Urinary bladder (tissue), 3 donors: ENCODE measurements at regions not wholly inside any gene's neighbourhood (a gene's known extent, or its start where the extent isn't known, plus 50 kb on each side); places are given as distances from the start of the nearest gene placed in this dataset.

ENCODE experiments used
- DNase-seq: peaks from one replicate; pipeline ENCODE4 v3.0.0-alpha.2; 2015; ENCODE audit errors: extremely low spot score
- H3K27ac ChIP-seq: one replicate; pipeline ENCODE4 v1.5.1; 2013; ENCODE audit warnings: low read depth, mild to moderate bottlenecking, moderate library complexity
- H3K36me3 ChIP-seq: one replicate; pipeline ENCODE4 v1.6.1; 2013; ENCODE audit warnings: mild to moderate bottlenecking, moderate library complexity; ENCODE audit not compliant: insufficient read depth
- H3K4me1 ChIP-seq: one replicate; pipeline ENCODE4 v1.6.1; 2013; ENCODE audit warnings: mild to moderate bottlenecking, moderate library complexity; ENCODE audit not compliant: insufficient read depth
- H3K4me3 ChIP-seq: one replicate; pipeline ENCODE4 v1.5.1; 2013; ENCODE audit warnings: low read depth, low read length
- WGBS: extraction: QIAGEN DNeasy Blood & Tissue Kit; methylation state at CpG from one replicate; pipeline ENCODE4 v1.1.7; 2013; 5-methylcytosine and 5-hydroxymethylcytosine counted together
- donor health status: healthy with polysubstance abuse.
- donor health status: healthy.

DNA sequence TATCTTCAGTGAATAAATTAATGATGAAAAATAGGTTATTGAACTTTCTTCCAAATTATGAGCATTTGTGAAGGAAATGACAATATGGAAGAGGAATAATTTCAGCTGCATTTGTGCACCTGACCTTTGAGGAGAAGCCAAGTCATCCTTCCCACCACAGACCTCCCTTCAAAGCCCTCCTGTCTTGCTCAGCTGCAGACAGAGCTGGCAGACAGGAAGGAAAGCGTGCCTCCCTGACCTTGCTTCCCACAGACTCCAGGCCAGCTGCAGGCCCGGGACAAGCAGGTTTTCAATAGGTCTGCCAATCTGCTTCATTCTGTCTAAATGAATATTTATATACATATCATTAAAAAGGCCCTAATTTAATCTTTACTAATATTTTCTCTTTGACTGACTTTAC lies 152.9 kb upstream of the RBMS3 start:
- WGBS = 72% methylated on average over 2 of the region's 2 CpGs

DNA sequence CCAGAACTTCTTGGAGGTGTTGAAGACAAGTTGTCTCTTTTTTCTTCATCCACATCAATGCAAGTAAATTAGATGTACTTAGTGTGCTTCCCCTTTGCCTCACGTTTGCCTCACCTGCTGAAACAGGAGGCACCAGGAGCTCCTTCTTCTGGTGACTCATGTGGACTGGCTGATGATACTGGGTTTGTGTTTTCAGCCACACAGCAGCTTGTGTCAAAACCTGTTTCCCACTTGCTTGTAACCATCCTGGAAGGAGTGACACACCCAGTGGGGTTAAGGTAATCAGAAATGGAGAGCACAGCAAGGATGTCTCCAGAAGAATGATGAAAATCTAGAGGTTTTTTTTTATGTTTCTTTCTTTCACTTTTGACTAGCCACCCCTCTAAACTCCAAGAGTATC lies 143.3 kb upstream of the RBMS3 start:
- H3K27ac ChIP-seq = no peak overlapping the region
- WGBS = 84% methylated on average over 1 of the region's 1 CpG
- no peak for DNase-seq
- no peaks in the 10 kb centered on the region for H3K36me3 ChIP-seq
- no peaks in the 10 kb centered on the region for H3K4me1 ChIP-seq
- no peak overlapping the region for H3K4me3 ChIP-seq

More for the DNA sequence above, 152.9 kb upstream of the RBMS3 start:
- no peak for DNase-seq
- no peak overlapping the region for H3K27ac ChIP-seq
- H3K4me3 ChIP-seq = no peak overlapping the region
- no peaks in the 10 kb centered on the region for H3K4me1 ChIP-seq
- no peaks in the 10 kb centered on the region for H3K36me3 ChIP-seq

DNA sequence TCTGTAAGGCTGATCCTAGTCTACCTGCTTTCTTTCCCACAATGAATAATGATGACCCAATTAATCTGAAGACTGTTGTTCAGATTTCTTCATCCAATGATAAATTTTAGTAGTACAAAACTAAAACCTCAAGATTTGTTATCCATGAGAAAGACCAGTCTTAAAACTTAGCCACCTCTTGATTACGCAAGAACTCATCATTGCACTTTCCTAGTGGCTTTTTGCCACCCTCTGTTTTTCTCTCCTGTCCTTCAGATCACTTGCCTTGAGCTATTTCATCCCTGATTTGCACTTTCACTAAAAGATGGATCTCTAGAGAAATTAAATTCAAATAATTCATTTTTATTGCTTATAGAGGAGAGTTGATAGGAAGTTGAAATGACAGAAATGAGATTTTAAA lies 142.7 kb upstream of the RBMS3 start:
- no peak for DNase-seq
- WGBS = 96% methylated on average over 1 of the region's 1 CpG
- no peak overlapping the region for H3K27ac ChIP-seq

DNA sequence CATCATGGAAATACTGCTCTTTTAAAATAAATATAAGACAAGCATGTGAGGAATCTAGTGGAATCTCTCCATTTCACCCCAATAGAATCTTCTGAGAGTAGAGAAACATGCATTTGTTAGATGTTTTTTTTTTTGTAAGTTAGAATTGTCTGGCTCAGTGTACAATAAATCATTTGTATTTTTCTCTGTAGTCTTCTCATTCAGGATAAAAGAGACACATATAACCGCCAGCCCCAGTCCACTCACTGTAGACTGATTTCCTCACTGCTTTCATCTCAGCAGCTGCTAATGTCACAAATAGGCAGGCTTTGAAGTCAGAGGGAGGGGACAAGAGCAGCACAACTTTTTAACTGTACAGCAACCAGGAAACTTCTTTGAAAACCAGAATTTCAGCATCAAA lies 140.2 kb upstream of the RBMS3 start:
- H3K36me3 ChIP-seq = no peaks in the 10 kb centered on the region
- DNase-seq = no peak
- H3K4me1 ChIP-seq = no peaks in the 10 kb centered on the region
- H3K27ac ChIP-seq = no peak overlapping the region
- H3K4me3 ChIP-seq = no peak overlapping the region
- WGBS = 40% methylated on average over 1 of the region's 1 CpG

More for the DNA sequence above, 142.7 kb upstream of the RBMS3 start:
- no peak overlapping the region for H3K4me3 ChIP-seq
- H3K36me3 ChIP-seq = no peaks in the 10 kb centered on the region
- no peaks in the 10 kb centered on the region for H3K4me1 ChIP-seq

DNA sequence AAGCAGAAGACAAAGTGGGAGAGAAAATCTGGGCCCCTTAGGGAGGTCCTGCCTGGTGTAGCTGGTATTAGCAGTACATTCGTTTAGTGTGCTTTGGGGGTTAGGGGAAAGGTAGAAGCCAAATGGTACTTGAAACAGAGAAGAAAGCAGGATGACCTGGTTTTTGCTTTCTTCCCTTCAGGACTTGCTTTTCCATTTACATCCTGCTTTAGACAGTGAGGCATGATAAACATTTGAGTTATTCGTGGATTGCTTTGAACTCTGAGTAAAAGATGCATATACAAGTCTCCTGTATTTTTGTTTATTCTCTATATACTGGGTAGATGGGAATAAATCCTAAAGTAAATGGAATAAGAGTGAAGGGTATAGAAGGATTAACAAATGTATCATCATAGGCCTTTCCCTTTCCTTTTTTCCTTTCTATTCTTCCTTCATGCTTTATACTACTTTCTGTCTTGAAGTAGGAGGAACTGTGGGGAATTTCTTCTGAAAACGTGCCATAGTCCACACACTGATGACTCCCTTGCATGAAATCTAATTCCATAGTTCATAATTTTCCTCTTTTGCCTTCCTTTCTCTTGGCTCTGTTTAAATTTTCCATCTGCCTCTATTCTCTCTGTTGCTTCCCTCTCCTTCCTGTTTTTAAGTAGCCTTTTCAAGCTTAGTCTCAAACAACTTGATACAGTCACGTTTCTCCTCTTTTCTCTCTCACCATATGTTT lies 139.5 kb upstream of the RBMS3 start:
- Histone ChIP-seq H3K36me3 (no peaks in the 10 kb centered on the region), H3K27ac (no peak overlapping the region), H3K4me3 (no peak overlapping the region), H3K4me1 (no peaks in the 10 kb centered on the region)
- 40% methylated on average over 4 of the region's 4 CpGs for WGBS
- no peak for DNase-seq

DNA sequence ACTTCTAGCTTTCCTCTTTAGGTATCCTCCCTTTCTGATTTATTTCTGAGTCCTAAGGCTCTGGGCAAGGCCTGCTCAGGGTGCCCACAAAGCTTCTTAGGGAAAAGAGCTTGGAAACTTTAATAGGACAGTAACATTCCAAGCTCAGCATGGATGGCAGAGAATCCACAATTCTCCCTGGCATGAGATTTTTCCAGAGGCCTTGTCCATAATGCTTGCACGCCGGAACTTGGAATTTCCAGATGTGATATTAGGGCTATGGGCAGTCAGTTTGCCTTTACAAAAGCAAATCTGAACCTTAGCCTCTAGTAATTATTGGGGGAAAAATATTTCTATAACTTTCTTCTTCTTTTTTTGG lies 139.0 kb upstream of the RBMS3 start:
- 73% methylated on average over 2 of the region's 2 CpGs for WGBS
- no peak for DNase-seq
- Histone ChIP-seq H3K4me3 (no peak overlapping the region), H3K36me3 (no peaks in the 10 kb centered on the region), H3K4me1 (no peaks in the 10 kb centered on the region), H3K27ac (no peak overlapping the region)

DNA sequence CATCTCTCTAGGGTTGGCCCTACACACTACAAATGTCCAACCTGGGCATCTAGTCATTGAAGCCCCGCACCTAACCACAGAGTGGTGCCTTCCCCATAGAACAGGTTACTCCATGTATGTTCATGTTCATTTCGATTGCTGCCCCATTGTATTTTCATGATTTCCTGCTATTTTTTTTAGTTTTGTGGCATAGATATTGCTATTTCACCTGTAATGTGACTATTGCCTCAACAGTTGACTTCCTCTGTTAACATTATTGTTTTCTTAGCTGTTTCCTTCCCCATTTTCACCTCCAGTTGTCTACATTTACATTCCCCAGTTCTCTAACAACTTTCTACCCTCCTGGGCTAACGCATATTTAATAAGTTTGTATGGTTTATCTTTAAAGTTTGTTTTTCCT lies 137.7 kb upstream of the RBMS3 start:
- no peak for DNase-seq
- H3K4me3 ChIP-seq = no peak overlapping the region
- no peaks in the 10 kb centered on the region for H3K4me1 ChIP-seq
- H3K27ac ChIP-seq = no peak overlapping the region
- no peaks in the 10 kb centered on the region for H3K36me3 ChIP-seq
- WGBS = 94% methylated on average over 3 of the region's 3 CpGs

DNA sequence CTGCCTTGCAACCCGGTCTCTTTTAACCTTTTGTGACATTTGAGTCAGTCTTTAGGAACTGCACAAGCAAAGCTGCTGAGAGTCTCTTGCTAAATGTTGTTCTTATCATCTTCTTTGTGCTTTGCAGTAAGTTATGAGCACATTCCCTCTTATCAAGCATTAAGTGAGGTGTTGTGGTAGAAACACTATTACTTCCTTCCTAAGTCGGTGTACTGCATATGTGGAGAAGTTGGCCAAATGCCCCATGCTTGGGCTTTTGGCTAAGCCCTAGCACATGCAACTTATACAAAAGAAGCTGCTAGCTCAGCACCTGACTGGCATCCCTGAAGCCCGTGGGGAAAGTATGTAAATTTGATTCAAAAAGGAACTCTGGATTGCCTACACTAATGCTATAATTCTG lies 136.5 kb upstream of the RBMS3 start:
- H3K4me3 ChIP-seq = no peak overlapping the region
- 36% methylated on average over 3 of the region's 3 CpGs for WGBS
- H3K36me3 ChIP-seq = no peaks in the 10 kb centered on the region
- DNase-seq = no peak
- H3K4me1 ChIP-seq = no peaks in the 10 kb centered on the region
- no peak overlapping the region for H3K27ac ChIP-seq

DNA sequence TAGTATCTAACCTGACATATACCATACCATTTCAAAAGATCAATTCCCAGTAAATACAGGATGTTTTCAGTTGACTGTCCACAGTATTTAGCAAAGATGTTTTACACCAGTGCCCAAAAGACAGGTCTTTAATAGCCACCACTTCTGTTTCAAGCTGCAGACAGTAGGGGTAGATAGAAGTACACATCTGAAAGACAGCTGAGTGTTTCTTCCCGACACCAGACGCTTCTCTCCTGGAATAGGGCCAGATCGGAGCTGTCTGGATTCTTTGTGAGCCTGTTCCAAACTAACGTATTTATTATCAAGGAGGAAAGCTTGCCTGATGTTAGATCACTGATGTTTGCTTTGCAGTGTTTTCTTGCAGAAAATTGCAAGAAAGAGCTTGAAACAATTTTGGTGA lies 136.1 kb upstream of the RBMS3 start:
- 18% methylated on average over 4 of the region's 4 CpGs for WGBS
- DNase-seq = peak; percentile 65

DNA sequence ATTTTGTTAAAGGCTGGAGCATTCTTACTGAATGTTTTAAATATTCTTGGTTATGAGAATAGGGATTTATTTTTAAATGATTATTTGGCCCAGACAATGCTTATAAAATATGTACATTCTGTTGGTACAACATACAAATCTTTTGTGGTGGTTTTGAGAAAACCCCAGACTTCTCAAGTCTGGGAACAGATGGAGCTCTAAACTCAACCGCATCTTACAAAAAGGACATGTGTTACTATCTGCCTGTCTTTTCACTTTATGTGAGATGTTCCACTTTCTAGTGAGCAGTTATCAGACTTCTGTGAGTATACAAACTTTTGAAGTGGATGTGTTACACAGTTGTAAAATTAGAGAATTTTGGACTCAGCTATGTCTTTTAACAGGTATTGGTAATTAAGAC lies 135.5 kb upstream of the RBMS3 start:
- no peak for DNase-seq
- Histone ChIP-seq H3K4me3 (no peak overlapping the region), H3K27ac (no peak overlapping the region), H3K36me3 (no peaks in the 10 kb centered on the region), H3K4me1 (no peaks in the 10 kb centered on the region)
- 94% methylated on average over 1 of the region's 1 CpG for WGBS

More for the DNA sequence above, 136.1 kb upstream of the RBMS3 start:
- H3K36me3 ChIP-seq = no peaks in the 10 kb centered on the region
- no peak overlapping the region for H3K27ac ChIP-seq
- H3K4me1 ChIP-seq = no peaks in the 10 kb centered on the region
- no peak overlapping the region for H3K4me3 ChIP-seq

DNA sequence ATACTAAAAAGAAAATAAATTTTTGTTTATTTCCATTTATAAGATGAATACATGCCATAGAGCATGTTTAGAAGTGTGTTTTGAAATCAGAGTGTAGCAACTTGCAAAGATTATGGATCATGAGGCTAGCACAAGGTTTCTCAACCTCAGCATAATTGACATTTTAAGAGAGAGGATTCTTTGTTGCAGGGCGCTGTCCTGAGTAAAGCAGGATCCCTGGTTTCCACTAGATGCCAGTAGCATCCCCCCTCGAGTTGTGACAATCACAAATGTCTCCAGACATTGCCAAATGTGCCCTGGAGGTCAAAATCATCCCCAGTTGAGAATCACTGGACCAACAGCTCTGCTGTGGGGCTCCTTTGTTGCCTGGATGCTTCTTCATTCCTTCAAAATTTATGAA lies 128.5 kb upstream of the RBMS3 start:
- H3K4me3 ChIP-seq = no peak overlapping the region
- DNase-seq = no peak
- H3K4me1 ChIP-seq = no peaks in the 10 kb centered on the region
- H3K36me3 ChIP-seq = no peaks in the 10 kb centered on the region
- no peak overlapping the region for H3K27ac ChIP-seq
- 75% methylated on average over 2 of the region's 2 CpGs for WGBS

DNA sequence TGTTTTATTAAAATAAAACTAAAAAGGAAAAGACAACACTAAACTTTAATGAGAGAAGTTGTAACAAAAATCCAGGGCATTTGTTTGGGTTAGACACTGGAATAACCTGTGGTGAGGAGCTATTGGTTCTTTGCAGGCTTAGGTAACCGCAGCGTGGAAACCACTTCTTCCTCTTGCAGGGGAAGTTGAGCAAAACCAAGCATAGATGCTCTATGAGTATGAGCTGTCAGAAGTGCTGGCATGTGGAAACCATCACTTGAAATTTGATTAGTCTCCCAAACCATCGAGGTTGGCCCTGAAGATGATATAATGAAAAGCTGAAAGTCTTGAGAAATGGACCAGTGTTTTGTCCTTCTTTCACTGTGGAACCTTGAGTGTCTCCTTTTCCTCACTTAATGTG lies 127.1 kb upstream of the RBMS3 start:
- DNase-seq = no peak
- 72% methylated on average over 3 of the region's 3 CpGs for WGBS
- Histone ChIP-seq H3K36me3 (no peaks in the 10 kb centered on the region), H3K27ac (no peak overlapping the region), H3K4me1 (no peaks in the 10 kb centered on the region), H3K4me3 (no peak overlapping the region)

DNA sequence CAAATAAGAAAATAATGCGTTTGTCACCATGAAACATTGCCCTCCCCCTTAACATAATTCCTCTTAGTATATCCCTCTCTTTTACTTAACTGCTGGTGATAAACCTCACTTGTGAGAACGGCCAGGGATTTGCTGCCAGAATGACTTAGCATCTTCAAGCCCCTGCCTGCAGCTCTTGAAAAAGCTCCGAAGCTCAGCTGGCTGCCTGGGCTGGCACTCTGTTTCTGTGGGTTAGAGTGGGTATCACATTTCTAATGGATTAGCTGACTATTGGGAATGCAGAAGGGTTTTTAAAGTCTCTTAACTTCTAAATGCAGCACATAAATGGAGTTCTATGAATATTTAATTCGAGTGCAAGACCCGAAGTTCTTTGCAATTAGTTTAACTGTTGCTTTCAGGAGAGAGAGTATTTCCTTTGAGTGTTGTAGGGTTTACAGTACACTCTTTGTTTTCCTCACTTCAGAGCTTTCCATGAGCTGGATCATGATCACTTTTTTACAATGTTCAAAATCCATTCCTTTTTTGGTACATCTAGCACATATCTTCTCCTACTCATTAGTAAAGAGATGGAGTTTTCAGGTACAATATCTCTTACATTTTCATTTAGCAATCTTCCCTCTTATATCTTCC lies 124.7 kb upstream of the RBMS3 start:
- WGBS = 65% methylated on average over 5 of the region's 5 CpGs
- no peak overlapping the region for H3K4me3 ChIP-seq
- DNase-seq = no peak
- no peak overlapping the region for H3K27ac ChIP-seq
- H3K36me3 ChIP-seq = no peaks in the 10 kb centered on the region
- no peaks in the 10 kb centered on the region for H3K4me1 ChIP-seq

DNA sequence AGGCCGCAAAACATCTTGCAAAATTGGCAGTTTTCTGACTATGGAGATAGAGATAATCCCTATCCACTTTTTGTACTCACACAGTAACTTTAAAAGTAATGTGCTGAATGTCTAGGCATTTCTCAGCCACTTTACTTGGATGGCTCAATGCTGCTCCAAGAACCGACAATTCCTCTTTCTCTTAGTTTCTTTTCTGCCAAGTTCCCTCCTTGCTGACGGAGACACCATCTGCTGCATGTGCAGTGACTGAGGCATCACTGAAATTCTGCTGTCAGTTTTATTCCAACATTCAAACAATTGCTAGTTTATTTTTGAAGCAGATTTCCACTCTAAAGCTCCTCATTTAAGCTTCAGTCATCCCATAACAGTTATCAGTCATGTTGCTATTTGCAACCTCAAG lies 116.0 kb upstream of the RBMS3 start:
- no peak overlapping the region for H3K4me3 ChIP-seq
- WGBS = 74% methylated on average over 3 of the region's 3 CpGs
- DNase-seq = no peak
- no peaks in the 10 kb centered on the region for H3K4me1 ChIP-seq
- no peak overlapping the region for H3K27ac ChIP-seq
- no peaks in the 10 kb centered on the region for H3K36me3 ChIP-seq
